Osteoblast (primary cell): ENCODE measurements at regions not wholly inside any gene's neighbourhood (a gene's known extent, or its start where the extent isn't known, plus 50 kb on each side); places are given as distances from the start of the nearest gene placed in this dataset.

ENCODE experiments used
- DNase-seq: peaks from one replicate; pipeline ENCODE4 v3.0.0; 2011; ENCODE audit warnings: low spot score, mixed read lengths; ENCODE audit not compliant: insufficient read length; ENCODE audit errors: missing footprints
- H2AFZ ChIP-seq: 2 replicates; pipeline ENCODE4 v1.6.0; 2011; ENCODE audit warnings: mild to moderate bottlenecking, low read length
- H3K27ac ChIP-seq: 2 replicates; pipeline ENCODE4 v1.5.1; 2011; ENCODE audit warnings: mild to moderate bottlenecking, low read depth, low read length, moderate library complexity
- H3K27me3 ChIP-seq: 2 replicates; pipeline ENCODE4 v1.6.0; 2012; ENCODE audit warnings: mild to moderate bottlenecking, control low read depth, inconsistent platforms, low read length, moderate library complexity; ENCODE audit not compliant: insufficient read depth
- H3K36me3 ChIP-seq: 2 replicates; pipeline ENCODE4 v1.5.1; 2011; ENCODE audit warnings: mild to moderate bottlenecking, low read length, control low read depth, moderate library complexity; ENCODE audit not compliant: insufficient read depth
- H3K4me1 ChIP-seq: 2 replicates; pipeline ENCODE4 v1.5.1; 2011; ENCODE audit warnings: mild to moderate bottlenecking, low read length, control low read depth, moderate library complexity; ENCODE audit not compliant: insufficient read depth
- H3K4me2 ChIP-seq: 2 replicates; pipeline ENCODE4 v1.6.0; 2011; ENCODE audit warnings: mild to moderate bottlenecking, low read length; ENCODE audit not compliant: insufficient read depth
- H3K4me3 ChIP-seq: fragments of 200-600 bp; sonication (generic); 3 replicates; pipeline ENCODE4 v1.5.1; 2012; ENCODE audit warnings: mild to moderate bottlenecking, low read length, inconsistent platforms; ENCODE audit not compliant: insufficient read depth
- H3K79me2 ChIP-seq: 2 replicates; pipeline ENCODE4 v1.6.0; 2012; ENCODE audit warnings: mild to moderate bottlenecking, low read length, control low read depth, inconsistent platforms; ENCODE audit not compliant: insufficient read depth
- H3K9me3 ChIP-seq: 2 replicates; pipeline ENCODE4 v1.5.1; 2011; ENCODE audit warnings: low read depth, low read length, control low read depth
- H4K20me1 ChIP-seq: 2 replicates; pipeline ENCODE4 v1.6.0; 2012; ENCODE audit warnings: mild to moderate bottlenecking, low read length, control low read depth; ENCODE audit not compliant: insufficient read depth
- TF ChIP-seq, protein P1 (sequence below): IDR thresholded peaks from 2 replicates; pipeline ENCODE4 v1.5.1; 2011; ENCODE audit warnings: mild to moderate bottlenecking, low read depth, low read length, moderate library complexity; ENCODE audit errors: extremely low read depth

DNA sequence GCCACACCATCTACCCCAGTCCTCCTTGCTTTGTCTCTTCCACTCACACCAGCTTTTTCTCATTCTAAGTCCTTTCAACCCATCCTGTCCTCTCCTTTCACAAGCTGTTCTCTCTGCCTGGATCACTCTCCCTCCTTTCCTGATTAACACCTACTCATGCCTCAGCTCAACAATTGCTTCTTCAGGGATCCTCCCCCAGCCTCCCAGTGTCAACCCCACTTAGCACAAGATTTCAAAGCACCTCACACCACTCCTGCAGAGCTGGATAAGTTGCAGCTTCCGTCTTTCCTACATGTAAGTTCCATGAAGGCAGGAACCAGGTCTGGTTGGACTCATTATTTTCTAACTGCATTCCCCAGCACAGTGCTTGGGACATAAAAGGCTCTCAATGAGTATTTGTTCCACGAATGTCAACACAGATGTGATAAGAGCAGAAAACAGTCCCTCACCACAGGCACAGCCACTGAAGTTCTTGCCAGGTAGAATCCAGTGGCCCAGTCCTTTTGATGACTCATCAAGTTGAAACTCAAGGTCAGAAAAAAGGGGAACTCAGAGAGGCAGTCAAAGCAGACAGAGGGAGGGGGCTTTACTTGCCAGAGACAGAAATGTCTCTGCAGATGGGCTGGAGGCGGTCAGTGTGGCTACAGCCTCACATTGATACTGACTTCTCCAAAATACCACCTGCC, 193.4 kb upstream of the PRDM1 start:
- Histone ChIP-seq H3K9me3 (no peaks in the 10 kb centered on the region), H3K4me3 (no peak overlapping the region), H3K79me2 (no peaks in the 10 kb centered on the region), H3K36me3 (no peaks in the 10 kb centered on the region), H3K4me2 (no peak overlapping the region), H3K27ac (no peak overlapping the region), H3K4me1 (peaks cover 4% of the 10 kb centered on the region), H4K20me1 (no peaks in the 10 kb centered on the region), H3K27me3 (no peaks in the 10 kb centered on the region), H2AFZ (no peak overlapping the region)
- no peak for DNase-seq
- TF ChIP-seq, protein P1, sequence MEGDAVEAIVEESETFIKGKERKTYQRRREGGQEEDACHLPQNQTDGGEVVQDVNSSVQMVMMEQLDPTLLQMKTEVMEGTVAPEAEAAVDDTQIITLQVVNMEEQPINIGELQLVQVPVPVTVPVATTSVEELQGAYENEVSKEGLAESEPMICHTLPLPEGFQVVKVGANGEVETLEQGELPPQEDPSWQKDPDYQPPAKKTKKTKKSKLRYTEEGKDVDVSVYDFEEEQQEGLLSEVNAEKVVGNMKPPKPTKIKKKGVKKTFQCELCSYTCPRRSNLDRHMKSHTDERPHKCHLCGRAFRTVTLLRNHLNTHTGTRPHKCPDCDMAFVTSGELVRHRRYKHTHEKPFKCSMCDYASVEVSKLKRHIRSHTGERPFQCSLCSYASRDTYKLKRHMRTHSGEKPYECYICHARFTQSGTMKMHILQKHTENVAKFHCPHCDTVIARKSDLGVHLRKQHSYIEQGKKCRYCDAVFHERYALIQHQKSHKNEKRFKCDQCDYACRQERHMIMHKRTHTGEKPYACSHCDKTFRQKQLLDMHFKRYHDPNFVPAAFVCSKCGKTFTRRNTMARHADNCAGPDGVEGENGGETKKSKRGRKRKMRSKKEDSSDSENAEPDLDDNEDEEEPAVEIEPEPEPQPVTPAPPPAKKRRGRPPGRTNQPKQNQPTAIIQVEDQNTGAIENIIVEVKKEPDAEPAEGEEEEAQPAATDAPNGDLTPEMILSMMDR, result no peak

DNA sequence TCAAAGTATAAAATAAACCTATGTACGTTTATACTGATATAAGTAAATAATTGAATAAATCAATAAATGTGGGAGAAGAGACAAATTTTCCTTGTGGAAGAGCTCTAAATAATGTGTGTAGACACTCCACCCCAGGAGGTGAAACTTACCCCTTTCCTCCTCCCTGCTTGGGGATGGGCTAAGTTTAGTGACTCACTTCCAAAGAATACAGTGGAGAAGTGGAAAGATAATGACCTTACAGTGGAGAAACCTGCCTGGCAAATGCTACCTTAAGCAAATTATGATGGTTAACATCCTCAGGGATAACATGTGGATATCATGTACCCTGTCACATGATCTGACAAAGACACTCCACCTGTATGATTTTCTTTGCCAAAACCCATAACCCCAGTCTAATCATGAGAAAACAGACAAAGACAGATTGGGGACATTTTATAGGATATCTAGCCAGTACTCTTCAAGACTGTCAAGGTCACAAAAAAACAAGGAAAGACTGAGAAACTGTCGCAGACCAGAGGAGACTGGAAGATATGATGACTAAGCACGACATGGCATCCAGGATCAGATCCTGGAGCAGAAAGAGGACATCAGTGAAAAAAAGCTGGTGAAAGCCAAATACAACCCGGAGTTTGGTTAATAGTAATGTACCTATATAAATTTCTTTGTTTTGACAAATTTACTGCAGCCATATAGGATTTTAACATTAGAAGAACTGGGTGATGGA, 195.5 kb upstream of the PRDM1 start:
- Histone ChIP-seq H3K27me3 (no peaks in the 10 kb centered on the region), H2AFZ (no peak overlapping the region), H3K4me1 (peaks cover 4% of the 10 kb centered on the region), H3K79me2 (no peaks in the 10 kb centered on the region), H3K9me3 (no peaks in the 10 kb centered on the region), H3K4me2 (no peak overlapping the region), H3K27ac (no peak overlapping the region), H4K20me1 (no peaks in the 10 kb centered on the region), H3K36me3 (no peaks in the 10 kb centered on the region), H3K4me3 (no peak overlapping the region)
- no peak for DNase-seq
- TF ChIP-seq, protein P1, result no peak

DNA sequence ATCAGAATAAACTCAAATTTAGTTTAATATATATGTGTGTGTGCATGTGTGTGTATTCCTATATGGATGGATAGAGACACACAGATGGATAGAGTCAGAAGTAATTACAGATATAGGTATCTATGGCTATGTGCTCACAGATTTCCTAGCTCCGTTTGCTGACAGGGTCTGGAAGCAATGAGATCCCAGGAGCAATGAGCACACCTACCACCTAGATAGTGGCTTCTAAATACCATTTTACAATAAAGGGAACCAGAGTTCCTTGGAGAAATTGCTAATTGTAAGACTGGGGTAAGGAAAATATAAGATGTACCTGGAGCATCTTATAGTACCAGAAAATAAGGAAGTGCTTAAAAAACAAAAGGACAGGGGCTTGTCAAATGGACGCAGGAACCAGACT, 196.2 kb upstream of the PRDM1 start:
- Histone ChIP-seq H3K27me3 (no peaks in the 10 kb centered on the region), H3K4me2 (no peak overlapping the region), H2AFZ (no peak overlapping the region), H3K9me3 (no peaks in the 10 kb centered on the region), H3K36me3 (no peaks in the 10 kb centered on the region), H3K4me3 (no peak overlapping the region), H3K4me1 (peaks cover 4% of the 10 kb centered on the region), H3K79me2 (no peaks in the 10 kb centered on the region), H3K27ac (no peak overlapping the region), H4K20me1 (no peaks in the 10 kb centered on the region)
- DNase-seq, result no peak
- TF ChIP-seq, protein P1, result no peak

DNA sequence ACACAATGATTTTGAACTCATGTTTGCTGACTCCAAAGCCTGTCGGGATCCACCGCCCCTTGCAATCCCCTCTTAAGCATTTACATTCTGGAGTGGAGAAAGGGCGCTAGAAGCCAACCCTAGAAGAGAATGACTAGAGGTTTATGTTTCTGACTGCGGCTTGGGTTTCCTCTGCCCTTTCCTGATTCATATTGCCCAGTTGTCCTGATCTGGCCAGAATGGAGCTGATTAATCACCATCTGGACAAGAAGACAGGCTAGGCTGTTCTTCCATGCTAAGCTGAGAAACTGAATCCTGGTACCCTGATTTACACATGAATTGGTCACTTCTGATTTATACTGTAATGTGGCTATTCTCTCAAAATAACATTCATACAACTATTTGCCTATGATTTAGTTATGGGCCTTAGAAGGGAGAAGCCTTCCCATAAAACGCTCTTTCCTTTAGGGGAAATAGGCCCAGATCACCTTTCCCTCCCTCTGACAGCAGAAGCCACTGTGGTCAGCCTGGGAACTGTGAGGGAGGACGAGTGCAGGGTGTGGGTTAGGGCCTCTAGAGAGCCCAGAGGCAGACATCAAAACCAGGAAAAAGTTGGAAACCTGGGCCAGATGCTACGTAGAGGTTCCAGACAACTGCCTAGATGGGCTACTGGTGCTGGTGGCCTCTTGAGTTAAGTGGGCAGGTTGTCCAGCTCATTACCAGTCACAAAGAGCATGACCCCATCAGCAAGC, 199.2 kb upstream of the PRDM1 start:
- no peaks in the 10 kb centered on the region for H3K27me3 ChIP-seq
- TF ChIP-seq, protein P1, result no peak
- H3K9me3 ChIP-seq, result no peaks in the 10 kb centered on the region
- H4K20me1 ChIP-seq, result no peaks in the 10 kb centered on the region
- H2AFZ ChIP-seq, result no peak overlapping the region
- H3K4me1 ChIP-seq, result peaks cover 4% of the 10 kb centered on the region
- DNase-seq, result no peak
- H3K4me3 ChIP-seq, result no peak overlapping the region
- no peak overlapping the region for H3K4me2 ChIP-seq
- H3K27ac ChIP-seq, result no peak overlapping the region
- no peaks in the 10 kb centered on the region for H3K36me3 ChIP-seq
- H3K79me2 ChIP-seq, result no peaks in the 10 kb centered on the region
